RCC 7860 (cell line): ENCODE measurements at regions not wholly inside any gene's neighbourhood (a gene's known extent, or its start where the extent isn't known, plus 50 kb on each side); places are given as distances from the start of the nearest gene placed in this dataset.

Source experiments
- DNase-seq: peaks from one replicate; pipeline ENCODE4 v3.0.0-alpha.2; 2015; ENCODE audit warnings: low spot score
- FAIRE-seq: peaks from 2 replicates; lab custom pipeline; 2012; peaks lifted over from hg19 to GRCh38; lab: Jason Lieb, UNC

- DNase-seq (no peak), FAIRE-seq (no peak)
Measured at GRCh38 chr20:56828402-56828801, 199.3 kb downstream of the TFAP2C start.

- FAIRE-seq (no peak), DNase-seq (no peak)
Measured at GRCh38 chr20:56829788-56830385, 200.8 kb downstream of the TFAP2C start.

DNA sequence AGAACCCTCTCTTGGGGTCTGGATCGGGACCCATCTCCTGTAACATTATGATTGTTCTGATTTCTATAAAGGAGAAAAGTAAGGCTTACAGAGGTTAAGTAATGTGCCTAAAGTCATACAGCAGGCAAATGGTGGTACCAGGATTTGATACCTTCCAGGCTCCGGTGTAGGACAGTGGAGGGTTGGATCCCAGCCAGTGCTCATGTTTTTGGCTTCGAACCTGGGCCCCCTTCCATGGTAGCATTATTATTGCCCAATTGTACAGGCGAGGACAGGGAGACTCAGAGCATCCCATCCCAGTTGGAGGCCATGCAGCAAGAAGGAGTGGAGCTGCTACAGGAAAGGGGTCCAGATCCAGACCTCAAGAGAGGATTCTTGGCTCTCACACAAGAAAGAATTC lies 202.7 kb downstream of the TFAP2C start:
- DNase-seq (no peak), FAIRE-seq (no peak)

GRCh38 chr20:56833427-56833826 lies 204.3 kb downstream of the TFAP2C start:
- no peak for FAIRE-seq
- no peak for DNase-seq

- DNase-seq (no peak), FAIRE-seq (no peak)
Measured at GRCh38 chr20:56835829-56836550, 206.9 kb downstream of the TFAP2C start.

DNA sequence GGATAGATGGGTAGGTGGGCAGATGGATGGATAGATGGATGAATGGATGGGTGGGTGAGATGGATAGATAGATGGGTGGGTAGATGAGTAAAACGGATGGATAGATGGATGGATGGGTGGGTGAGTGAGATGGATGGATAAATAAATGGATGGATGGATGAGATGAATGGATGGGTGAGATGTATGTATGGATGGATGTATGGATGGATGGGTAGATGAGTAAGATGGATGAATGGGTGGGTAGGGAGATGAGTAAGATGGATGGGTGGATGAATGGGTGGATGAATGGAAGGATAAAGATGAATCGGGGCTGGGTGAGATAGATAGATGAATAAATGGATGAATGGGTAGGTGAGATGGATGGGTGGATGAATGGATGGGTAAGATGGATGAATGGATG lies 210.1 kb downstream of the TFAP2C start:
- DNase-seq (no peak), FAIRE-seq (no peak)

- no peak for FAIRE-seq
- no peak for DNase-seq
Measured at GRCh38 chr20:56839786-56840185, 210.7 kb downstream of the TFAP2C start.

DNA sequence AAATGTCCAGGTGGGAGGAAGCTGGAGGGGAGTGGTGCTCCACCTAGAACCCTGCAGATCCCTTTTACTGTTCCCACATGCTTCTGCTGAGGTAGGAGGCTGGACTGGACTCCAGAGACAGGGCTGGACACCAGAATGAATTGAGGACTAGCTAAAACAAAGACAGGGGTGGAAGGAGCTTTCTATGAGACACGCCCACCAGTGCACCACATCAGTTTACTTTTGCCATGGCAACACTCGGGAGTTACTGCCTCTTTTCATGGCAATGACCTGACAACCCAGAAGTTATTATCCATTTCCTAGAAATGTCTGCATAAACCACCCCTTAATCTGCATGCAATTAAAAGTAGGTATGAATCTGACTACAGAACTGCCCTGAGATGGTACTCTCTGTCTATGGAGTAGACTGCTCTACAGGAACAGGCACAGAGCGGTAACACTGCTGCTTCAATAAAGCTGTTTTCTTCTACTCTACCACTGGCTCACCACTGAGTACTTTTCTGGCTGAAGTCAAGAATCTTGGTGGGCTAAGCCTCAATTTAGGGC lies 211.7 kb downstream of the TFAP2C start:
- DNase-seq (no peak), FAIRE-seq (no peak)

GRCh38 chr20:56841346-56841908 lies 212.3 kb downstream of the TFAP2C start:
- DNase-seq (no peak), FAIRE-seq (no peak)

- FAIRE-seq (no peak), DNase-seq (no peak)
Measured at GRCh38 chr20:56842056-56842455, 212.9 kb downstream of the TFAP2C start.

DNA sequence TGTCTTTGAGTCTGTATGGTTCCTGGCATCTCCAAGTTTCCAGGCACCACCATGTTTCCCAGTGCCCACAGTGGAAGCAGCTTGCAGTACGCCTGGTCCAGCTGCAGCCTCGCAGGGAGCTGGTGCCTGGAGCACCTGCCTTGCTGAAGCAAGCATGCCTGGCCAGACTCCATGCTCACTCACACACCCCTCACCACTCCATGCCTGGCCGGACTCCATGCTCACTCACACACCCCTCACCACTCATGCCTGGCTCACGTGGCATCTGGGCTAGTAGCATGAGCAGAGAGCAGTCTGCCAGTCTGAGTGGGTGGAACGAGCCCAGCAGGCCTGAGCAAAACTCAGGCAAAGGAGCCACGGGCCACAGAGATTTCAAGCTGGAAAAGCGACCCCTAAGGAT lies 214.3 kb downstream of the TFAP2C start:
- FAIRE-seq (no peak), DNase-seq (no peak)

DNA sequence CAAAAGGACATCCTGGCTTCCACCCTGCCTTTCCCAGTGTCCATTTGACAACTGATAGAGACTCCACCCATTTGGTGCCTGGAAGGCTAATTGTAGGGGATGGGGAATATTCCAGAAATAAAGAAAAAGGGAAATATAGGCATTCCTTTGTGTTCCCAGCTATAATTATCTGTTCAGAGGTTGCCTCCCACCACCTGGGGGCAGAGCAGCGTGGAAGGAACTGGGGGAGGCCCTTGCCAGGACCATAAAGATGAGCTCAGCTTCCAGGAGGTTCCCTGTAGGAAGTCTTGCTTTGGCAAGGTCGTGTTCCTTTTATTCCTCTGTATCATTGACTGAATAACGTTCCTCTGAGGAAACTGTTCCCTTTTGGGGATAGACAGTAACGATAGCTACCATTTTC lies 214.7 kb downstream of the TFAP2C start:
- FAIRE-seq (no peak), DNase-seq (no peak)

DNA sequence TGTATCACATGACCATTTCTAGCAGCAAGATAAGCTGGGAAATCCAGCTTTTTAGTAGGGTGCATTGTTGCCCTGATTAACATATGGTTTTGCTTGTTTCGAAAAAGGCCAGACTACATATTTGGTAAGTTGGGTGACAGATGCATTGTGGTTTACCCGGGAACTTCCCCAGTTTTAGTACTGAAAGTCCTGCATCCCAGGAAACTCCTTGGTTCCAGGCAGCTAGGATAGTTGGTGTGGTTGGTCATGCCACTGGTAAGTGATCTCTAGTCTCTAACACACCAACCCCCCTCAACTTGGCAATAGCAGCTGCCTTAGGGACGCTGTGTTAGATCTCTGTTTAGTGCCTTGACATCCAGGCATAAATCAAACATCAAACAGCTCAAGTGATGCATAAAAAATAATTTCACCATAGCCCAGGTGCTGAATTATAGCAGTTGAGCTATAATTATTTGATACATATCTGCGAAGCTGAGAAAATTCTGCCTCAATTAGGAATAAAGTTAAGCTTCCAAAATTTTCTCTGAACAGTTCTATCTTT lies 216.5 kb downstream of the TFAP2C start:
- DNase-seq (no peak), FAIRE-seq (no peak)

DNA sequence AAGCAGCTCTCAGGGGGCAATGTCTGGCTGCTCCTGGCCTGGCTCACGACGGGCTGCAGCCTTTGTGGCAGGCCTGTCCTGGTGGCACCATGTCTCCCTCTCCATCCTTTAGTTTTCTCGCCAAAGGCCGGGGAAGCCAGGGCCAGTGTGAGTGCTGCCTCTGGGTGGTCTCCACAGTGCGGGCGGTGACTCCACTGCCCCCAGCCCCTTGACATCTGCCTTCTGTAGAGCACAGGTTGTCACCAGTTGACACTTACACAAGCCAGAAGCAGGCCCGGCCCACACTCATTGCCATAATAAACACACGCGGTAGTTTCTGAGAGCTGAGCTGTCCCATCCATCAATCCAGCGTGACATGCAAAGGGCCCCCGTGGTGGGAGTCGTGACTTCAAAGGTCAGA lies 219.5 kb downstream of the TFAP2C start:
- FAIRE-seq (no peak), DNase-seq (no peak)

DNA sequence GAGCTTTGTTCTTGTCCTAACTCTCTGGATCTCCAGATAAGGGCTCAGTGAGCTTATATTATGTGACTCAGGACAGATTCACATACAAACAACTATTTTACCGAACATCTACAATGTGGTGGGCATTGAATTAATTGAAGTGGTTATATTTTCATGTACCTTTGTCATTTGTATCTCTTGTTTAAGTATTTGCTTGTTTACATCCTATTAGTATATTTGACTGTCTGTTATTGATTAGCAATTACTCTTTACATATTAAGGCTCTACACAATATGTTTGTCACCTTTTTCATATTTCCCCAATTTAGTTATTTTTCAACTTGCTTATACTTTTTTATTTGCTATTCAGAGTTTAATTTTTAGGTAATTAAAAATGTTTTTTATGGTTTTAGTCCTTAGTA lies 222.4 kb downstream of the TFAP2C start:
- DNase-seq: no peak
- no peak for FAIRE-seq

GRCh38 chr20:56855708-56856107 lies 226.6 kb downstream of the TFAP2C start:
- FAIRE-seq (no peak), DNase-seq (no peak)

GRCh38 chr20:56857950-56858349 lies 228.8 kb downstream of the TFAP2C start:
- DNase-seq (no peak), FAIRE-seq (no peak)

GRCh38 chr20:56859039-56859800 lies 230.1 kb downstream of the TFAP2C start:
- FAIRE-seq: no peak
- DNase-seq: no peak

DNA sequence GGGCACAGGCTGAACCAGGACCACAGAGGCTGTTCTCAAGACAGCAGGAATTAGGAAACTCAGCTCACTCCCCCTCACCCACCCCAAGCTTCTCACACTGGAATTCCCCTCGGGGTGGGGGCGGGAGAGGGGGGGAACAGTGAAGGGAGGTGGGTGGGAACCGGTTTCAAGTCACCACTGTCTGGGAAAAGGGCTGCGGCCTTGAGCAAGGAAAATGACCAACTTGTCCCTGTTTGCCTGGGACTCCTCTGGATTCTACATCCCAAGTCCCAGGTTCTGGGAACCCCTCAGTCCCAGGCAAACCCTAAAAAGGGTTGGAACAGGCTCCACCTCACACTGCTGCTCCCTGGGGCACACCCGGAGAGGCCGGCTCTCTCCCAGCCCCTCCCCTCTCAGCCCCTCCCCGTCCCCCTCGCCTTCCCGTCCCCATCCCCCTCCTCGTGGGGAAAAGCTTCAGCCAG lies 230.7 kb downstream of the TFAP2C start:
- DNase-seq (no peak), FAIRE-seq (no peak)

DNA sequence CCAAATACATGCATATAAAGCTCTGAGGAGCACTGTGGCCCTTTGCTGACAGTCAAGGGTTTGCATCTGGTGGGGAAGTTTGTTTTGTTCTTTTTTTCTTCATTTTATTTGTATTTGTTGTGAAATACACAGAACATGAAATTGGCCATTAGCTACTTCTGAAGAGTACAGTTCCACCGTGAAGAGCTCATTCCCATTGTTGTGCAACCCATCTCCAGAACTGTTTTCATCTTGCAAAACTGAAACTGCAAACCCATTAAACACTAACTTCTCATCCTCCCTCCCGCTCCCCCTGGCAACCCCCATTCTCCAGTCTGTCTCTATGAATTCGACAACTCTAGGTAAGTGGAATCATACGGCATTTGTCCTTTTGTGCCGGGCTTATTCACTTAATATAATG lies 231.3 kb downstream of the TFAP2C start:
- DNase-seq: no peak
- FAIRE-seq: no peak

GRCh38 chr20:56861590-56861989 lies 232.5 kb downstream of the TFAP2C start:
- DNase-seq: no peak
- no peak for FAIRE-seq
